Right renal pelvis (tissue), 4 donors: ENCODE measurements at regions not wholly inside any gene's neighbourhood (a gene's known extent, or its start where the extent isn't known, plus 50 kb on each side); places are given as distances from the start of the nearest gene placed in this dataset.

Experiments
- DNase-seq, 4 donors: peaks; one replicate each; pipeline ENCODE4 v3.0.0-alpha.2; 2013; ENCODE audit warnings: low read depth in 4 of 4, low spot score in 3 of 4, missing footprints in 1 of 4

DNA sequence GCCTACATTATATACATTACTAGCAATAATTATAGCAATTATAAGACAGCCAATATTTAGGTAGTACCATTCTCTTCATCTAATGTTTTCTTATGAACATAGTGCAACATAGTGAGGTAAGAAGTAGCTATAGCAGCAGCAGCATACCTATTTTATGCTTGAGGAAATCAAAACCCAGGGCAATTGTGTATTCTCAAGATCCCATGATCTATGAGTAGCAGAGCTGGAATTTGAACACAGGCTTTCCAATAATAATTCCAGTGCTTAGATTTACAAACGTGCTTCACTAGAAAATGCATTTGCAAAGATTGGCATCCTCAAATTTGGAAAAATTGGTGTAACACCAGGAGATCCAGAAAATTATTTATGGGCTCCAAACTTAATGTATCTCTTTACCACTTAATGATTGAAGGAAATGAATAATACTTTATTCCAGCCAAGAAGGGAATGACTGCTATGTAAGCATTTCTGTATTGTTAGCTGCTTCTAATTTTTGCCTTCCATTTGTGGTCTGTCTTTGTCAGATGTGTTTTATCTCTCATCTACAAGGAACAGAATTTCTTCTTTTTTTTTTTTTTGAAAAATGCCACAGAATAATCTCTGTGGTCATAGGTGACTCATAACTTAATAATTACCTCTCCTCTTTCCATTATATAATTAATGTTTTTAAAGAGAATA, 451.1 kb downstream of the ARAP2 start:
- no peak for DNase-seq

GRCh38 chr4:35793766-35794165, 450.5 kb downstream of the ARAP2 start:
- no peak for DNase-seq

DNA sequence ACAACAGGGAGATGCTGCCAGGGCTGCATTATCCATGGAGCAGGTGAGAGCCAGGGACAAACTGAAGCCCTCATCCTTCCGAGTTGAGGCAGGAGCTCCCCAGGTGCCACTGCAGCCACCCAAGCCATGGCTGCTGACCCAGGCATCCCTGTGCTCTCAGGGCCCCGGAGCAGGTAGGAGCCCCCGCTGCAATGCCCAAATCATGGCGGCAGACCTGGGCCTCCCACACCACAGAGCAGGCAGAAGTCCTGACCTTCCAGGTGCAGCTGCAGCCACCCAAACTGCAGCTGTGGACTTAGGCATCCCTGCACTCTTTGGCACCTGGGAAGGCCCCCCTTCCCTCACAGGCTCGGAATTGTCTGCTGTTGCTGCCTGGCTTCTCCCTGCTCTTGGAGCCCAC, 443.6 kb downstream of the ARAP2 start:
- no peak for DNase-seq

GRCh38 chr4:35802644-35803043, 441.7 kb downstream of the ARAP2 start:
- no peak for DNase-seq

DNA sequence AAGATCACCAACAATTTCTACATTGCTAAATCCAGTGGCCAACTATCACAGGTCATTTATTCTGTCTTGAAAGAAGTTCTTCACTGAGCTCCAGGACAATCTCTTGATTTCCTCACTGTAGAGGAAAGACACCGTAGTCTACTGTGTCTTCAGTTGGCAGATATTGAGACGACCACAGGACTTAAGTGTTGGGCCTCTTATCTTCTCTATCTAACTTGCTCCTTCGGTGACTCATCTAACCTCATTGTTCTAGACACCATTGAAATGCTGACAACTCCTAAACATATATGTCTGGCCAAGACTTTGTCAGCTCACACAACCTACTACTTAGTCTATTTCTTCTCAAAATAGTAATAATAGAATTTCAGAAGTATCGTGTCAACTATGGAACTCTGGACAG, 425.8 kb downstream of the ARAP2 start:
- DNase-seq: no peak

- DNase-seq: no peak
Measured at GRCh38 chr4:35820003-35820402, 424.3 kb downstream of the ARAP2 start.

DNA sequence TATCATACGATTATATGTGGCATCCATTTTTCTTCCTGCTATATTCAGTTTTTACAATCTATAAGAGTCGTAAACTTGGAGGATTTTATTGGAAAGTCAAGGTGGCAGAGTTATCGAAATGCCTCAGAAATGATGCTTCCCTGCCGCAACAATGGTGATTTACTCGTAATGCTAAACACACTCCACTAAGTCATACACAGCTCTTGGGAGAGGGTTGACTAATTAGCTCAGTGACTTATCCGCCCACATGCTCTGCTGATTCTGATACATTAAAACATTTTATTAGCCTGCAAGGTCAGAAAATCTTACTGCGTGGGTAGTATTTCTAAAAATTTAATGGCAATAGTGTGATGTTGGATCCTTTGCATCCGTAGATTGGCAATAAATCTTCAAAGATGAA, 420.1 kb downstream of the ARAP2 start:
- DNase-seq: no peak

- no peak for DNase-seq
Measured at GRCh38 chr4:35835893-35836292, 408.4 kb downstream of the ARAP2 start.

- DNase-seq: no peak
Measured at GRCh38 chr4:35836596-35836995, 407.7 kb downstream of the ARAP2 start.

DNA sequence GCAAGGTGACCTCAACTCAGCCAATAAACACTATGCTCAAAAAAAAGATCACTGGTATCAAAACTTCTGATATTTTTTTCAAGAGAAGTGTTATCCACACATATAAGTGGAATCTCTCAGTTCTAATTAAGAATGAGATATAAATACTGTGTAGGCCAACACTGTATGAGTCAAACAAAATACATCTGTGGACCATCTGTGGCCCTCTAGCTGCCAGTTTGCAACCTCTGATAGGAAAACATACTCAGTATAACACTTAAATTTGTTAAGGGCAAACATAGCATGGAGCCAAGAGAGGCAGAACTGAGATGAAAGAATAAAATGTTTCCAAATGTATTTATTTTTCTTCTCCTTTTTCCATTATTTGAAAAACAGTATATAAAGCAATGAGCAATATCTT, 377.3 kb downstream of the ARAP2 start:
- DNase-seq: no peak

GRCh38 chr4:35872273-35872672, 372.0 kb downstream of the ARAP2 start:
- DNase-seq: no peak

DNA sequence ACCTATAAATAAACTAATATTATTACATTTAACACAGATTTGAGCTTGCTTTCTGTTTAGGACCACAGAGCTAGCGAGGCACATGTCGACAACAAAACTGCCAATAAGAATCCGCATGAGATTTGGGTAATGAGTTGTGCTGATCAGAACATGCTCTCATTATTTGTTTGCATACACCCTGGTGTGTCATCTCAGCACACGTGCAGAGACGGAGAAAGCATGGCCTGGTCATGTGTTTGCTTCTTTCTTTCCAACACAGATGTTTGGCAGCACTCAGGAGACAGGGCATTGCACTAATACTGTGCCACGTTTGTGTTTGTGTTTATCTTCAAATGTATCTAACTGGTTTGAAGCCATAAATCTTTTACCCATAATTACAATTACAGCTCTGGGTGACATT, 364.8 kb downstream of the ARAP2 start:
- no peak for DNase-seq

- DNase-seq: no peak
Measured at GRCh38 chr4:35883108-35883507, 361.2 kb downstream of the ARAP2 start.

GRCh38 chr4:35884714-35885480, 359.4 kb downstream of the ARAP2 start:
- DNase-seq: no peak

DNA sequence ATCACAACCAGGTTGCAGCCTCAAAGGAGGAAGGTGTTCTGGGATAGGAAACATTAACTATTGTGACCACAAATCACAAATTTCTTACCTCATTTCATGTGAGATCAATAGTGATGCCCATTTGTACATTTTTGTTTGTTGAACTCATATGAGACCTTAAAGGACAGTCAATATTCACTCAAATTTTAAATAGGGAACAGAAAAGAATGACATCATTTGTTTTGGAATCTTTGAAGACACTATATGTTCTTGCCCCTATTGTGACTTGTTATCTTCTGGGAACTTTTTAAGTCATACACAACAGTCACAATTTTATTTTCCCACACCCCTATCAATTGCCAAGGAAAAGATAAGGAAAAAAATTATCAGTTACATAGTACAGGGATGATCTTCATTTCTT, 346.5 kb downstream of the ARAP2 start:
- DNase-seq: no peak

- no peak for DNase-seq
Measured at GRCh38 chr4:35900286-35901243, 343.7 kb downstream of the ARAP2 start.

GRCh38 chr4:35912174-35912573, 332.1 kb downstream of the ARAP2 start:
- DNase-seq: no peak

DNA sequence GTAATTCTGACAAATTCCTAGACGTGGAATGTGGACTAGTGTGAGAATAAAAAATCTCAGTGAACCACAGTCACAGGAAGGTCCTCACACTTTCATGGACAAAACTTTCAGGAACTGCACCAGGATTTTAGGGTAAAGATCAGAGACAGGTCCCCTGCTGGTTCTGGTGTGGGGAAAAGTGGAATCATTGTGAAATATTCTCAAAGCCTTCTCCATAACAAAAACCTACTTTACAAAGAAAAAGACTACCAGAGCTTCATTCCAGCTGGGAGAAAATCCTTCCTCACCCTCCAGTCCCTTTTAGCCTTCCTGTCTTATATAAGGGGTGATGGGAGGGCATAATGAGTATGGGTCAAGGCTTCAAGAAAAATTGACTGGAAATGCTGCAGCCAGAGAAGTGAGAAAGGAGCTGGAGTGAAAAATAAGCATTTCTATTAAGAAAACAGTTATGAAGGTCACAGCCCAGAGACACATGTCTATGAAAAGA, 325.8 kb downstream of the ARAP2 start:
- DNase-seq: no peak

DNA sequence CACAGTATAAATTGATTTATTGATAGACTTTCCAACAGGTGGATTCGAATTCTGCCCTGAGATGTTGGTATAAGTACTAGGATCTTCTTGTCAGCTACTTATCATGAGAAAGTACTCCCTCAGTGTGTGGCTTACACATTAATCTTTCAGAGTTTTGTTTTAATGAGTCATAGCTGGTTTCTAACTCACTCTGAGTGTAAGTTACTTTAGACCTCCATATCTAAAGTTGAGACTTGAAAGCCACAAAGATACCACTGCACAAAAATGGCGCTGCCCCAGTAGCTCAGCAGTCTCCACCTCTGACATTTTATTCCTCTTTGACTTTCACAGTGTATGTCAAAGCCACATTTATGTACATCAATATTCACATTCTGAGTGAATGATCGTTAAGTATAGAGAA, 318.5 kb downstream of the ARAP2 start:
- no peak for DNase-seq

GRCh38 chr4:35926788-35927187, 317.5 kb downstream of the ARAP2 start:
- no peak for DNase-seq

DNA sequence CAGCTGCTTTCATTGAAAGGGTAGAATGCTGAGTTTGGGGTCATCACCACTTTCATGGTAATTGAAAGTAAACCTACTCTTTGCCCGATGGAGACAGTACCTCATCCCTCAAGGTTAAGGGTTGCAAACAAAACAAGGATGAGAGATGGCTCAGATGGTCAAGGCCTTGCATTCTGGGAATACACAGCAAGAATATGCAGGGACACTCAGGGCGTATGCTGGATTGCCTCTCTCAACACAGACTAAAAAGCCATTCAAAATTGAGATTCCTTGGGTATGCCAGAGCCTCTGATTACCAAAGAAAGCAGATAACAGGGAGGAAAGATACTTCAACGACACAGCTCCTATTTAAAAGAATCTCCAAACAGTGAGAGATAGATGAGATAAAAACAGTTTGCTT, 310.4 kb downstream of the ARAP2 start:
- DNase-seq: no peak
